T follicular helper cell (primary cell): ENCODE measurements at regions not wholly inside any gene's neighbourhood (a gene's known extent, or its start where the extent isn't known, plus 50 kb on each side); places are given as distances from the start of the nearest gene placed in this dataset.
"Not testable (repeated sequence)": the region's sequence is repeated elsewhere in the genome, so short reads cannot be mapped to it uniquely, and the experiment has no call there.

Experiments
- DNase-seq: peaks from one replicate; pipeline ENCODE4 v3.0.0-alpha.2; 2020; ENCODE audit warnings: low read depth

- DNase-seq: no peak
Measured at GRCh38 chr6:130494729-130495128, 128.9 kb downstream of the TMEM200A start.

- no peak for DNase-seq
Measured at GRCh38 chr6:130500693-130501092, 134.9 kb downstream of the TMEM200A start.

- DNase-seq: no peak
Measured at GRCh38 chr6:130503146-130503545, 137.3 kb downstream of the TMEM200A start.

GRCh38 chr6:130505808-130506598 lies 140.2 kb downstream of the TMEM200A start:
- DNase-seq: no peak

GRCh38 chr6:130507005-130507665 lies 141.3 kb downstream of the TMEM200A start:
- DNase-seq: not testable (repeated sequence)

GRCh38 chr6:130507666-130508028 lies 141.8 kb downstream of the TMEM200A start:
- no peak for DNase-seq

GRCh38 chr6:130513770-130514169 lies 148.0 kb downstream of the TMEM200A start:
- DNase-seq: peak; percentile 6

- DNase-seq: no peak
Measured at GRCh38 chr6:130514712-130515111, 148.9 kb downstream of the TMEM200A start.

- DNase-seq: no peak
Measured at GRCh38 chr6:130515306-130515705, 149.5 kb downstream of the TMEM200A start.

GRCh38 chr6:130516604-130517003 lies 150.8 kb downstream of the TMEM200A start:
- DNase-seq: no peak

- DNase-seq: no peak
Measured at GRCh38 chr6:130517444-130517931, 151.7 kb downstream of the TMEM200A start.

GRCh38 chr6:130518588-130518987 lies 152.8 kb downstream of the TMEM200A start:
- no peak for DNase-seq

GRCh38 chr6:130520221-130520620 lies 154.4 kb downstream of the TMEM200A start:
- no peak for DNase-seq

GRCh38 chr6:130520801-130521200 lies 155.0 kb downstream of the TMEM200A start:
- no peak for DNase-seq

- no peak for DNase-seq
Measured at GRCh38 chr6:130524552-130524951, 158.7 kb downstream of the TMEM200A start.

- no peak for DNase-seq
Measured at GRCh38 chr6:130525408-130525807, 159.6 kb downstream of the TMEM200A start.

GRCh38 chr6:130526466-130526865 lies 160.6 kb downstream of the TMEM200A start:
- no peak for DNase-seq

- DNase-seq: no peak
Measured at GRCh38 chr6:130527173-130527572, 161.4 kb downstream of the TMEM200A start.

GRCh38 chr6:130529569-130530149 lies 163.8 kb downstream of the TMEM200A start:
- DNase-seq: no peak

GRCh38 chr6:130534627-130535026 lies 168.8 kb downstream of the TMEM200A start:
- no peak for DNase-seq

GRCh38 chr6:130535242-130535641 lies 169.4 kb downstream of the TMEM200A start:
- DNase-seq: no peak

- DNase-seq: no peak
Measured at GRCh38 chr6:130537447-130537846, 171.6 kb downstream of the TMEM200A start.

- DNase-seq: no peak
Measured at GRCh38 chr6:130547723-130548122, 181.9 kb downstream of the TMEM200A start.
